ENCODE measurements at regions not wholly inside any gene's neighbourhood (a gene's known extent, or its start where the extent isn't known, plus 50 kb on each side); places are given as distances from the start of the nearest gene placed in this dataset.

DNA sequence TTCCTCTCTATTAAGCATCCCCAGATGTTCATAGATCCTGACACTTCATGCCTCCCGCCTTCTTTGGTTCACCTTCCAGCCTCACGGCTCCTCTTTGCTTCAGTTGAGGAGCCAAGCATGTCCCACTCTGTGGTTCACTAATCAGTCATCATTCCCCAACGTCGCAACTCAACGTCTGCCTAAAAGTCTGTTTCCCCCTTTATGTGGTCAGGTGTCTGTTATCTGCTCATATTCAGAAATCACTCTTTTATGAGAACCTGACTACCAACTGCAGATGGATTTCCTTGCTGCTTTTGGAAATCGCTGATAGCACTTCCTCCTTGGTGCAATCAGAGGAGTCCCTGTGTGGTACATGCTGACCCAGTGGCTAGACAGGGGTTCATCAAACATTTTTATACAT lies 94.1 kb upstream of the VANGL1 start:
- Histone ChIP-seq H3K23ac (ENCODE audit: insufficient read length, low read depth, low read length) (no peak overlapping the region), H3K4me2 (ENCODE audit: insufficient read depth, insufficient read length, low read length) (no peak overlapping the region), H2BK12ac (ENCODE audit: insufficient read length, low read depth, low read length) (no peak overlapping the region), H3K27me3 (ENCODE audit: insufficient read depth, low read length) (no peaks in the 10 kb centered on the region), H2BK120ac (ENCODE audit: low read depth, low read length, poor library complexity, severe bottlenecking) (no peak overlapping the region), H4K20me1 (ENCODE audit: control insufficient read depth, insufficient read depth, insufficient read length) (no peaks in the 10 kb centered on the region), H4K5ac (ENCODE audit: insufficient read length, low read depth, low read length) (no peak overlapping the region), H3K18ac (ENCODE audit: insufficient read length, low read depth, low read length) (no peak overlapping the region), H2BK5ac (ENCODE audit: insufficient read length, low read length) (no peak overlapping the region), H4K8ac (replicated peaks; ENCODE audit: insufficient read length, low read depth, low read length) (no peak overlapping the region), H3K79me2 (ENCODE audit: insufficient read depth, low read length) (no peaks in the 10 kb centered on the region), H3K9ac (ENCODE audit: extremely low read depth, insufficient read length, low read length) (no peak overlapping the region), H3K14ac (ENCODE audit: insufficient read depth, low read length) (no peak overlapping the region), H2BK15ac (ENCODE audit: low read depth, low read length) (no peak overlapping the region), H4K91ac (ENCODE audit: insufficient read length, low read depth, low read length) (no peak overlapping the region), H3K23me2 (ENCODE audit: insufficient read length, low read depth, low read length, poor library complexity, severe bottlenecking) (no peaks in the 10 kb centered on the region), H2AFZ (ENCODE audit: low read length) (no peak overlapping the region), H2BK20ac (ENCODE audit: low read depth, low read length, poor library complexity, severe bottlenecking) (no peak overlapping the region), H3K9me3 (ENCODE audit: control insufficient read depth, low read depth, low read length) (no peaks in the 10 kb centered on the region), H2AK5ac (ENCODE audit: insufficient read length, low read length) (no peak overlapping the region), H3K56ac (ENCODE audit: insufficient read length, low read depth, low read length) (no peak overlapping the region), H3K4ac (ENCODE audit: low read depth, low read length) (no peak overlapping the region), H3K27ac (ENCODE audit: insufficient read length, low read depth, low read length) (no peak overlapping the region), H3T11ph (ENCODE audit: low read length) (no peak overlapping the region), H3K4me1 (ENCODE audit: insufficient read depth, low read length) (peaks cover 3% of the 10 kb centered on the region; the same call in 1 of the 2 replicates), H3K79me1 (ENCODE audit: insufficient read depth, low read depth, low read length, poor library complexity, severe bottlenecking) (no peaks in the 10 kb centered on the region)
- 0 out of 7 replicates have a peak, but pooled peaks cover 0 to 2% (median 0%) of the 10 kb centered on the region in 3 experiments for H3K36me3 Mint-ChIP-seq (ENCODE audit: insufficient read depth in 1 of 3, low read depth in 3 of 3)
- DNase-seq, result no peak
- peaks cover 12 to 15% of the 10 kb centered on the region in 2 experiments for H3K4me1 Mint-ChIP-seq
- WGBS (ENCODE audit: extremely low coverage, insufficient read length, low lambda C conversion rate), result no CpG with 5 or more reads among the region's 6 CpGs
- H3K27me3 Mint-ChIP-seq (ENCODE audit: low read depth), result peaks cover 9% of the 10 kb centered on the region
- H3K4me3 Mint-ChIP-seq, result no peak overlapping the region
- TF ChIP-seq, protein P1, sequence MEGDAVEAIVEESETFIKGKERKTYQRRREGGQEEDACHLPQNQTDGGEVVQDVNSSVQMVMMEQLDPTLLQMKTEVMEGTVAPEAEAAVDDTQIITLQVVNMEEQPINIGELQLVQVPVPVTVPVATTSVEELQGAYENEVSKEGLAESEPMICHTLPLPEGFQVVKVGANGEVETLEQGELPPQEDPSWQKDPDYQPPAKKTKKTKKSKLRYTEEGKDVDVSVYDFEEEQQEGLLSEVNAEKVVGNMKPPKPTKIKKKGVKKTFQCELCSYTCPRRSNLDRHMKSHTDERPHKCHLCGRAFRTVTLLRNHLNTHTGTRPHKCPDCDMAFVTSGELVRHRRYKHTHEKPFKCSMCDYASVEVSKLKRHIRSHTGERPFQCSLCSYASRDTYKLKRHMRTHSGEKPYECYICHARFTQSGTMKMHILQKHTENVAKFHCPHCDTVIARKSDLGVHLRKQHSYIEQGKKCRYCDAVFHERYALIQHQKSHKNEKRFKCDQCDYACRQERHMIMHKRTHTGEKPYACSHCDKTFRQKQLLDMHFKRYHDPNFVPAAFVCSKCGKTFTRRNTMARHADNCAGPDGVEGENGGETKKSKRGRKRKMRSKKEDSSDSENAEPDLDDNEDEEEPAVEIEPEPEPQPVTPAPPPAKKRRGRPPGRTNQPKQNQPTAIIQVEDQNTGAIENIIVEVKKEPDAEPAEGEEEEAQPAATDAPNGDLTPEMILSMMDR (conservative IDR thresholded peaks at IDR 0.05), result no peak
- no peak overlapping the region for H3K27ac Mint-ChIP-seq
- no peaks in the 10 kb centered on the region for H3K9me3 Mint-ChIP-seq

All from H9 (cell line).